H9 (cell line): ENCODE measurements at regions not wholly inside any gene's neighbourhood (a gene's known extent, or its start where the extent isn't known, plus 50 kb on each side); places are given as distances from the start of the nearest gene placed in this dataset.

Source experiments
- DNase-seq: peaks from one replicate; pipeline ENCODE4 v3.0.0-alpha.2; 2017
- H2AFZ ChIP-seq: one replicate; pipeline ENCODE4 v1.6.1; 2013; ENCODE audit warnings: mild to moderate bottlenecking, low read length, control low read depth, moderate library complexity
- H2AK5ac ChIP-seq: 2 replicates; pipeline ENCODE4 v1.6.1; 2013; ENCODE audit warnings: low read length, control low read depth, mixed read lengths; ENCODE audit not compliant: insufficient read length
- H2BK120ac ChIP-seq: one replicate; pipeline ENCODE4 v1.6.1; 2013; ENCODE audit warnings: low read depth, mild to moderate bottlenecking, low read length, control low read depth, inconsistent platforms; ENCODE audit not compliant: poor library complexity, severe bottlenecking
- H2BK12ac ChIP-seq: 2 replicates; pipeline ENCODE4 v1.6.1; 2013; ENCODE audit warnings: low read length, control low read depth, mixed read lengths, low read depth; ENCODE audit not compliant: insufficient read length
- H2BK15ac ChIP-seq: 2 replicates; pipeline ENCODE4 v1.6.1; 2013; ENCODE audit warnings: low read depth, low read length, control low read depth
- H2BK20ac ChIP-seq: one replicate; pipeline ENCODE4 v1.6.1; 2013; ENCODE audit warnings: low read depth, mild to moderate bottlenecking, low read length, control low read depth, inconsistent platforms; ENCODE audit not compliant: poor library complexity, severe bottlenecking
- H2BK5ac ChIP-seq: 2 replicates; pipeline ENCODE4 v1.6.1; 2013; ENCODE audit warnings: low read length, control low read depth, mixed read lengths; ENCODE audit not compliant: insufficient read length
- H3K14ac ChIP-seq: 2 replicates; pipeline ENCODE4 v1.6.1; 2013; ENCODE audit warnings: low read length, control low read depth; ENCODE audit not compliant: insufficient read depth
- H3K18ac ChIP-seq: 2 replicates; pipeline ENCODE4 v1.6.1; 2013; ENCODE audit warnings: low read depth, mild to moderate bottlenecking, mixed read lengths, low read length, control low read depth; ENCODE audit not compliant: insufficient read length
- H3K23ac ChIP-seq: 2 replicates; pipeline ENCODE4 v1.6.1; 2013; ENCODE audit warnings: low read length, control low read depth, mixed read lengths, low read depth; ENCODE audit not compliant: insufficient read length
- H3K23me2 ChIP-seq: 2 replicates; pipeline ENCODE4 v1.6.1; 2013; ENCODE audit warnings: low read depth, mild to moderate bottlenecking, mixed read lengths, low read length, control low read depth; ENCODE audit not compliant: insufficient read length, poor library complexity, severe bottlenecking
- H3K27ac ChIP-seq: 2 replicates; pipeline ENCODE4 v1.5.1; 2013; ENCODE audit warnings: low read length, control low read depth, mixed read lengths, low read depth; ENCODE audit not compliant: insufficient read length
- H3K27me3 ChIP-seq: 2 replicates; pipeline ENCODE4 v1.6.1; 2013; ENCODE audit warnings: low read length, control low read depth, inconsistent platforms; ENCODE audit not compliant: insufficient read depth
- H3K4ac ChIP-seq: 2 replicates; pipeline ENCODE4 v1.6.1; 2013; ENCODE audit warnings: low read depth, mild to moderate bottlenecking, control low read depth, inconsistent platforms, low read length, moderate library complexity
- H3K4me1 ChIP-seq: 2 replicates; pipeline ENCODE4 v1.6.1; 2013; ENCODE audit warnings: low read length, control low read depth, inconsistent platforms; ENCODE audit not compliant: insufficient read depth
- H3K4me2 ChIP-seq: 2 replicates; pipeline ENCODE4 v1.6.1; 2013; ENCODE audit warnings: low read length, control low read depth, mixed read lengths; ENCODE audit not compliant: insufficient read length, insufficient read depth
- H3K56ac ChIP-seq: 2 replicates; pipeline ENCODE4 v1.6.1; 2013; ENCODE audit warnings: low read depth, mild to moderate bottlenecking, mixed read lengths, low read length, control low read depth; ENCODE audit not compliant: insufficient read length
- H3K79me1 ChIP-seq: 2 replicates; pipeline ENCODE4 v1.6.1; 2013; ENCODE audit warnings: low read depth, mild to moderate bottlenecking, moderate library complexity, low read length, control low read depth, inconsistent platforms; ENCODE audit not compliant: insufficient read depth, poor library complexity, severe bottlenecking
- H3K79me2 ChIP-seq: 2 replicates; pipeline ENCODE4 v1.6.1; 2013; ENCODE audit warnings: low read length, control low read depth, inconsistent platforms; ENCODE audit not compliant: insufficient read depth
- H3K9ac ChIP-seq: 2 replicates; pipeline ENCODE4 v1.6.1; 2013; ENCODE audit warnings: low read length, control low read depth, mixed read lengths; ENCODE audit not compliant: insufficient read length; ENCODE audit errors: extremely low read depth
- H3K9me3 ChIP-seq: one replicate; pipeline ENCODE4 v1.6.1; 2013; ENCODE audit warnings: low read depth, low read length, inconsistent platforms; ENCODE audit not compliant: control insufficient read depth
- H3T11ph ChIP-seq: one replicate; pipeline ENCODE4 v1.6.1; 2013; ENCODE audit warnings: mild to moderate bottlenecking, low read length, control low read depth, inconsistent platforms
- H4K20me1 ChIP-seq: one replicate; pipeline ENCODE4 v1.6.1; 2013; ENCODE audit not compliant: control insufficient read depth, insufficient read length, insufficient read depth
- H4K5ac ChIP-seq: 2 replicates; pipeline ENCODE4 v1.6.1; 2013; ENCODE audit warnings: low read depth, mild to moderate bottlenecking, mixed read lengths, low read length, control low read depth; ENCODE audit not compliant: insufficient read length
- H4K8ac ChIP-seq: replicated peaks from 2 replicates; pipeline ENCODE4 v1.6.1; 2013; ENCODE audit warnings: low read length, control low read depth, mixed read lengths, low read depth; ENCODE audit not compliant: insufficient read length
- H4K91ac ChIP-seq: 2 replicates; pipeline ENCODE4 v1.6.1; 2013; ENCODE audit warnings: low read depth, mild to moderate bottlenecking, moderate library complexity, mixed read lengths, low read length, control low read depth; ENCODE audit not compliant: insufficient read length
- H3K27ac Mint-ChIP-seq, 3 experiments: 2 replicates in 2 of 3; 3 replicates in 1 of 3; pipeline ENCODE4 v1.8.0; 2020 to 2021; ENCODE audit warnings: mixed read lengths in 3 of 3, mild to moderate bottlenecking in 1 of 3, moderate library complexity in 1 of 3
- H3K27me3 Mint-ChIP-seq: 2 replicates; pipeline ENCODE4 v1.8.0; 2021; ENCODE audit warnings: low read depth, mild to moderate bottlenecking, moderate library complexity, mixed read lengths
- H3K36me3 Mint-ChIP-seq, 3 experiments: 2 replicates in 2 of 3; 3 replicates in 1 of 3; pipeline ENCODE4 v1.8.0; 2020 to 2021; ENCODE audit warnings: low read depth in 3 of 3, mixed read lengths in 3 of 3; ENCODE audit not compliant: insufficient read depth in 1 of 3
- H3K4me1 Mint-ChIP-seq, 2 experiments: 2 replicates each; pipeline ENCODE4 v1.8.0; 2020; ENCODE audit warnings: mixed read lengths in 2 of 2
- H3K4me3 Mint-ChIP-seq, 2 experiments: 2 replicates in 1 of 2; 3 replicates in 1 of 2; pipeline ENCODE4 v1.8.0; 2020 to 2021; ENCODE audit warnings: mild to moderate bottlenecking in 2 of 2, mixed read lengths in 2 of 2, moderate library complexity in 1 of 2
- H3K9me3 Mint-ChIP-seq, 2 experiments: 2 replicates in 1 of 2; 3 replicates in 1 of 2; pipeline ENCODE4 v1.8.0; 2020; ENCODE audit warnings: mild to moderate bottlenecking in 2 of 2, mixed read lengths in 2 of 2, moderate library complexity in 1 of 2
- CTCF ChIP-seq: fragments of 200-600 bp; sonication (generic); conservative IDR thresholded peaks from 3 replicates; pipeline ENCODE4 v1.8.0; 2021; ENCODE audit warnings: antibody characterized with exemption, mild to moderate bottlenecking
- WGBS: extraction: QIAGEN DNeasy Blood & Tissue Kit; methylation state at CpG from one replicate; pipeline ENCODE4 v1.1.7; 2013; ENCODE audit warnings: missing lambda C conversion rate, low lambda C conversion rate, mixed read lengths; ENCODE audit not compliant: insufficient read length; ENCODE audit errors: extremely low coverage; 5-methylcytosine and 5-hydroxymethylcytosine counted together

GRCh38 chr2:33765122-33765521 is 166.0 kb upstream of the FAM98A start:
- Histone ChIP-seq H2BK12ac (no peak overlapping the region), H3K79me1 (no peaks in the 10 kb centered on the region), H2BK120ac (no peak overlapping the region), H3K27ac (no peak overlapping the region), H2BK5ac (no peak overlapping the region), H4K5ac (no peak overlapping the region), H3K18ac (no peak overlapping the region), H3K9me3 (no peaks in the 10 kb centered on the region), H3K23me2 (no peaks in the 10 kb centered on the region), H3K4me2 (no peak overlapping the region), H4K20me1 (no peaks in the 10 kb centered on the region), H3K27me3 (no peaks in the 10 kb centered on the region), H2BK15ac (no peak overlapping the region), H3K23ac (no peak overlapping the region), H3K4me1 (no peaks in the 10 kb centered on the region), H3K9ac (no peak overlapping the region), H4K8ac (no peak overlapping the region), H3T11ph (no peak overlapping the region), H2AFZ (no peak overlapping the region), H3K4ac (no peak overlapping the region), H2BK20ac (no peak overlapping the region), H3K79me2 (no peaks in the 10 kb centered on the region; the same call in 1 of the 2 replicates), H3K14ac (no peak overlapping the region), H2AK5ac (no peak overlapping the region), H4K91ac (no peak overlapping the region), H3K56ac (no peak overlapping the region)
- Mint-ChIP-seq H3K9me3 (peaks cover 12 to 14% of the 10 kb centered on the region in 2 experiments; a peak in 4 of 5 replicates), H3K27me3 (no peaks in the 10 kb centered on the region; the same call in 1 of the 2 replicates), H3K36me3 (peaks cover 4 to 14% (median 10%) of the 10 kb centered on the region in 3 experiments; a peak in 6 of 7 replicates), H3K4me1 (peaks cover 21 to 24% of the 10 kb centered on the region in 2 experiments), H3K4me3 (no peak overlapping the region), H3K27ac (no peak overlapping the region; a peak in 1 of 7 replicates)
- no CpG with 5 or more reads among the region's 2 CpGs for WGBS
- peak; percentile 21; the same call in 2 of the 3 replicates for TF ChIP-seq CTCF
- peak; percentile 45 for DNase-seq
